Tibial artery (tissue), 4 donors: ENCODE measurements at regions not wholly inside any gene's neighbourhood (a gene's known extent, or its start where the extent isn't known, plus 50 kb on each side); places are given as distances from the start of the nearest gene placed in this dataset.

ENCODE experiments used
- DNase-seq, 2 donors: peaks; one replicate each; pipeline ENCODE4 v3.0.0-alpha.2; 2019
- H3K27ac ChIP-seq, 2 donors: fragments of 200-600 bp; sonication (generic) in 1 of 2; 1 replicate in 1 of 2; 2 replicates in 1 of 2; pipeline ENCODE4 v1.5.1; 2018 to 2019; ENCODE audit warnings: mild to moderate bottlenecking in 1 of 2
- H3K27me3 ChIP-seq, 2 donors: fragments of 200-600 bp; sonication (generic) in 1 of 2; one replicate each; pipeline versions ENCODE4 v1.5.1 to v1.6.0; 2016 to 2019
- H3K36me3 ChIP-seq, 3 donors: fragments of 200-600 bp; sonication (generic) in 2 of 3; one replicate each; pipeline ENCODE4 v1.5.1; 2016 to 2019; ENCODE audit warnings: mild to moderate bottlenecking in 2 of 3
- H3K4me1 ChIP-seq, 4 donors: fragments of 200-600 bp; sonication (generic) in 2 of 4; 1 replicate in 3 of 4; 2 replicates in 1 of 4; pipeline ENCODE4 v1.5.1; 2016 to 2019
- H3K4me3 ChIP-seq, 2 donors: fragments of 200-600 bp; sonication (generic) in 1 of 2; 1 replicate in 1 of 2; 2 replicates in 1 of 2; pipeline ENCODE4 v1.5.1; 2018 to 2019; ENCODE audit warnings: mild to moderate bottlenecking in 2 of 2
- H3K9me3 ChIP-seq, 3 donors: fragments of 200-600 bp; sonication (generic) in 1 of 3; one replicate each; pipeline ENCODE4 v1.5.1; 2016 to 2019
- CTCF ChIP-seq, 2 experiments: fragments of 200-600 bp in 1 of 2; fragments of 450-650 bp in 1 of 2; IDR thresholded peaks; one replicate each; pipeline ENCODE4 v1.5.1; 2017 to 2019; ENCODE audit warnings: antibody characterized with exemption in 2 of 2, mild to moderate bottlenecking in 1 of 2, moderate library complexity in 1 of 2
- intact Hi-C: fragments of 100-400 bp; cut with DNase I; formaldehyde crosslinking; loops from one replicate; pipeline ENCODE4 v1.15.0; 2023; ENCODE audit warnings: low total_unique reads

- H3K4me3 ChIP-seq = no peak overlapping the region
- no peaks in the 10 kb centered on the region for H3K36me3 ChIP-seq
- peak overlapping the region; percentile 61 to 76 for H3K27ac ChIP-seq
- no peaks in the 10 kb centered on the region for H3K27me3 ChIP-seq
- H3K9me3 ChIP-seq = no peaks in the 10 kb centered on the region
- no peak for TF ChIP-seq CTCF (IDR thresholded peaks at IDR 0.05)
- intact Hi-C loops = no loop called here
- H3K4me1 ChIP-seq = peaks cover 0 to 27% (median 17%) of the 10 kb centered on the region in 4 donors
- no peak for DNase-seq
These were observed 217.1 kb downstream of the SLC38A4 start for GRCh38 chr12:46608431-46609272.

- Histone ChIP-seq H3K36me3 (no peaks in the 10 kb centered on the region), H3K4me1 (peaks cover 0 to 21% (median 15%) of the 10 kb centered on the region in 4 donors), H3K9me3 (no peaks in the 10 kb centered on the region), H3K27ac (no peak overlapping the region), H3K27me3 (no peaks in the 10 kb centered on the region), H3K4me3 (no peak overlapping the region)
- intact Hi-C loops = no loop called here
- no peak for DNase-seq
- no peak for TF ChIP-seq CTCF (IDR thresholded peaks at IDR 0.05)
These were observed 221.1 kb downstream of the SLC38A4 start for GRCh38 chr12:46604684-46605083.

GRCh38 chr12:46603776-46604456, 221.9 kb downstream of the SLC38A4 start:
- TF ChIP-seq CTCF (IDR thresholded peaks at IDR 0.05) = no peak
- intact Hi-C loops = no loop called here
- Histone ChIP-seq H3K36me3 (no peaks in the 10 kb centered on the region), H3K27ac (no peak overlapping the region), H3K9me3 (no peaks in the 10 kb centered on the region), H3K4me3 (no peak overlapping the region), H3K4me1 (peaks cover 0 to 14% (median 10%) of the 10 kb centered on the region in 4 donors), H3K27me3 (no peaks in the 10 kb centered on the region)
- DNase-seq = no peak

GRCh38 chr12:46602474-46602873, 223.3 kb downstream of the SLC38A4 start:
- Histone ChIP-seq H3K27ac (no peak overlapping the region), H3K9me3 (no peaks in the 10 kb centered on the region), H3K36me3 (no peaks in the 10 kb centered on the region), H3K4me1 (no peaks in the 10 kb centered on the region), H3K27me3 (no peaks in the 10 kb centered on the region), H3K4me3 (no peak overlapping the region)
- intact Hi-C loops = no loop called here
- no peak for DNase-seq
- no peak for TF ChIP-seq CTCF (IDR thresholded peaks at IDR 0.05)

- intact Hi-C loops = no loop called here
- no peaks in the 10 kb centered on the region for H3K27me3 ChIP-seq
These were observed 218.6 kb upstream of the SLC38A2 start for GRCh38 chr12:46590991-46591703.

More at GRCh38 chr12:46590991-46591703, 218.6 kb upstream of the SLC38A2 start:
- Histone ChIP-seq H3K4me3 (no peak overlapping the region), H3K36me3 (no peaks in the 10 kb centered on the region), H3K4me1 (no peaks in the 10 kb centered on the region), H3K27ac (no peak overlapping the region), H3K9me3 (peaks cover 0 to 7% (median 0%) of the 10 kb centered on the region in 3 donors)
- TF ChIP-seq CTCF (IDR thresholded peaks at IDR 0.05) = no peak
- DNase-seq = no peak
